ACHN (cell line): ENCODE measurements at regions not wholly inside any gene's neighbourhood (a gene's known extent, or its start where the extent isn't known, plus 50 kb on each side); places are given as distances from the start of the nearest gene placed in this dataset.

Experiments
- DNase-seq: peaks from one replicate; pipeline ENCODE4 v3.0.0-alpha.2; 2015
- in situ Hi-C: cut with HindIII; loops from 2 replicates; pipeline ENCODE4 v1.10.0; 2017; ENCODE audit warnings: low sequenced_read_pairs, low pct_ligation_motif_present, low pct_unique_long_range_greater_than_20kb

GRCh38 chr4:27828843-27829242 is 968.2 kb downstream of the STIM2 start:
- in situ Hi-C loops: no loop called here
- no peak for DNase-seq

DNA sequence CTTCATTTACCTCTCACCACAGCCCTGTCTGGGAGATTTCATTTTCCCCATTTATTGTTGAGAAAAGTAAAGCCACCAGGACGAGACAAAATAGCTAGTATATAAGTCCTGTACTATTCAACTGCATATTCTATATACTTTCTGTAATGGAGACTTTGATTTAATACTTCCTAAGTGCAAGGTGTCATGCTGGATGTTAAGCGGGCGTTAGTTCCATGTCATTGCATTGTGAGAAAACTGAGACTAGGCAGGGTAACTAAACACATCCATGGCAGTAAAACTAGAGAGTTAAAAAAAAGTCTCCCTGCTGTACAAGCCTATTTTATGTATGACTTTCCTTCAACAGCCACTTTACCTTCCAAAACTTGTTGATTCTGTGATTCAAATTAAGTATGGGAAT is 969.6 kb downstream of the STIM2 start:
- no peak for DNase-seq
- in situ Hi-C loops: no loop called here

- no peak for DNase-seq
Measured at GRCh38 chr4:27835851-27836250, 975.2 kb downstream of the STIM2 start.

GRCh38 chr4:27836523-27836922 is 975.9 kb downstream of the STIM2 start:
- in situ Hi-C loops: no loop called here
- no peak for DNase-seq

More at GRCh38 chr4:27835851-27836250, 975.2 kb downstream of the STIM2 start:
- in situ Hi-C loops: no loop called here

- DNase-seq: no peak
- in situ Hi-C loops: no loop called here
Measured at GRCh38 chr4:27843776-27844175, 983.1 kb downstream of the STIM2 start.

DNA sequence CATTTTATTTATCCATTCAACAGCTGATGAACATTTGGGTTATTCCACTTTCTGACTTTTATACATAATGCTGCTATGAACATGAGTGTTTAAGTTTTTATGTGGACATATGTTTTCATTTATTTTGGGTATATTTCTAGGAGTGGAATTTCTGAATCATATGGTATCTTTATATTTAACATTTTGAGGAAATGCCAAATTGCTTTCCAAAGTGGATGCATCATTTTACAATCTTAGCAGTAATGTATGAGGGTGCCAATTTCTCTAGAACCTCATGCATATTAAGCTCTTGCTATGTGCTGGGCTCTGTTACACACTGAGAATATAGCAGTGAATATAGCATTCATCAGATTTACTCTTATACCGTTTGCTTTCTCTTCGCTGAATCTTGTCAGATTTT is 983.7 kb downstream of the STIM2 start:
- no peak for DNase-seq
- in situ Hi-C loops: no loop called here

- no peak for DNase-seq
- in situ Hi-C loops: no loop called here
Measured at GRCh38 chr4:27846951-27847350, 986.3 kb downstream of the STIM2 start.

- DNase-seq: peak; percentile 33
- in situ Hi-C loops: no loop called here
Measured at GRCh38 chr4:27861381-27861787, 1000.7 kb downstream of the STIM2 start.

- no peak for DNase-seq
- in situ Hi-C loops: no loop called here
Measured at GRCh38 chr4:27861802-27862201, 1001.2 kb downstream of the STIM2 start.

- in situ Hi-C loops: no loop called here
- no peak for DNase-seq
Measured at GRCh38 chr4:27873596-27873995, 1013.0 kb downstream of the STIM2 start.

DNA sequence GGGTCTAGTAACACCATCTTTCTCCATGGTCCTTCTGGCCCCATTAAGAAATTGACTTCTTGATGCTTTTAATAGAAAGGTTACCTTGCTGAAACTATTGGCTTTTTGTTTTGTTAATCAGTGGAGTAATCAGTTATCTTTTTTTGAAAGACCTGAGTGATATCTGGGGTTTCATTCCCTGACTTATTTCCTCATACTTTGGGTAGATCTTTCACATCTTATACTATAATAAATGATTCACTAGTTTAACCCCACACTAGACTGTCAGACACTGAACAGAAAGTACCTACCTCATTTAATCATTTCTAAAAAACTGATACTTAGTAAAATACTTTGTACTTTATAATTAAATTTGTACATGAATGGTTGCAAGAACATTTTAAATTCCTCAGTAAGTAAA is 1021.1 kb downstream of the STIM2 start:
- in situ Hi-C loops: no loop called here
- no peak for DNase-seq

DNA sequence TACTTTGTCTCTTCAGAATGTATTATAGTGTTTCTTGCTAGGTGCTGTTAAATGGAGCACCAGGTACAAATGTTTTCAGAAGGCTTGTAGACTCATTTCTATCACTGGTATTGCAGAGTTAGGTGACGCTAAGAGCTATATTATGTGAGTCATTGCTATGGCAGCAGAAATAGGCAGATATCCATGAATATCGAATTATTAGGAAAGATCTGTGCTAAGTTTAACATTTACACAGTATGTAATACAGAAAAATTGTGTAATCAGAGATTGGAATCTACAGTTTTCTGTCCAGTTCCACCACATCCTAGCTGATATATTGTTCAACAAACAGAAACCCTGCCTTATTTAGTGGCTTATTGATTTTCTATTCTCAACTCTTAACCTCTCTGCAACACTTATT is 1025.5 kb downstream of the STIM2 start:
- in situ Hi-C loops: no loop called here
- no peak for DNase-seq

- in situ Hi-C loops: no loop called here
- no peak for DNase-seq
Measured at GRCh38 chr4:27887646-27888045, 1027.0 kb downstream of the STIM2 start.

DNA sequence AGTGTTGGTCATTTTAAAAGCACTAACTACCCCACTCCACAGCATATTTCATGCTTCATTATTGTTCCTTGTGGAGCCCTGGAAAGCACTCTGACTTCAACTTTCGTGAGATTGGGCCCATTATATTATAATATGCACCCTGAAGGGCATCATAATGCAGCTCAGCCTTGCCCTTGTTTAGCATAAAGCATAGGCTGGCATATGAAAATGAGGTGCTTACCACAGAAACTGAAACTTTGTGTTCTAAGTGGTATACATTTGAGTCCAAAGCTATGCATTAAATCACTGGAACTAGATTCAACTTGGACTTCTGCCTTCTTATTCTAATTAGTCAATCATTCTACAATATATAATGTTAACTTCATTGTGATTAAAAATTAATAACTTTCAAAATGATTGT is 1027.9 kb downstream of the STIM2 start:
- in situ Hi-C loops: no loop called here
- DNase-seq: no peak

DNA sequence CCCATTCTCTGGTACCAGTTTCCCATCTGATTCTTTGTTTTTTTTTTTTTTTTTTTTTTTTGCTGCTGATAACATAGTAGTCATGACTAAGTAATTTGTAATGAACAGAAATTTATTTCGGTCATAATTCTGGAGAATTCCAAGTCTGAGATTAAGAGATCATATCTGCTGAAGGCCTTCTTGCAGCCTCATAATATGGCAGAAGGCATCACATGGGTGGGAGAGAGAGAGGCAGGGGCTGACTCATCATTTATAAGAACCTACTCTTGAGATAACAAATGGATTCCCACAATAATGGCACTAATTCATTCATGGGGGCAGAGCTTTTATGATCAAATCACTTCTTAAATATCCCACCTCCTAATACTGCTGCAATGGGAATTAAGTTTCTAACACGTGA is 1034.3 kb downstream of the STIM2 start:
- no peak for DNase-seq
- in situ Hi-C loops: no loop called here

- DNase-seq: no peak
- in situ Hi-C loops: no loop called here
Measured at GRCh38 chr4:27908356-27908755, 1047.7 kb downstream of the STIM2 start.

DNA sequence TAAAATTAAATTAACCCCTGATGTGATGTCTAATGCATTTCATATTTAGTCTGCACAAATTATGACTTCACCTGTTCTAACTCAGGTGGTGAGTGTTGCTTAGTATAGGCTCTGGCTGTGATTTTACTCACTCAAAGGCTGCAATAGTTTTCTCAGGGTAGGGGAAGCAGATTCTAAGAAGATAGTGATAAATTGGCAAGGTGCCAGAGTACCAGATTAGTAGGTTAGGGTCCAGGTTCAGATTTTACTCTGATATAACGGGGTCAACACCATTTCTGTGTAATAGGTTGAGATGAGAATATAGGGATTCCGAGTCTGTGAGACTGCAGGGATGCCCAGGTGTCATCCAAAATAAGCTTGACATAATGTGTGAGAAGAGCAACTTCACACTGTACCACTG is 1049.6 kb downstream of the STIM2 start:
- in situ Hi-C loops: no loop called here

GRCh38 chr4:27911047-27911446 is 1050.4 kb downstream of the STIM2 start:
- DNase-seq: no peak
- in situ Hi-C loops: no loop called here

More for the DNA sequence above, 1049.6 kb downstream of the STIM2 start:
- no peak for DNase-seq

DNA sequence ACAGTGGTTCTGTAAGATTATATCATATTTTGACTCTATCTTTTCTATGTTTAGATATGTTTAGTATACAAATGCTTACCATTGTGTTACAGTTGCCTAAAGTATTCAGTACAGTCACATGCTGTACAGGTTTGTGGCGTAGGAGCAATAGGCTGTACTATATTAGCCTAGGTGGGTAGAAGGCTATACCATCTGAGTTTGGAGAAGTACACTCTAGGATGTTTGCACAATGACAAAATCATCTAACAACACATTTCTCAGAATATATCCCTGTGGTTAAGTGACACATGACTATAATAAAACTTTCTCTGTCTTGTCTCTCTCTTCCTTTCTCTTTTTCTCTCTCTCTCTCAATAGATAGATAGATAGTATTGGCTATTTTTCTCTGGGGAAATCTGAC is 1053.1 kb downstream of the STIM2 start:
- no peak for DNase-seq
- in situ Hi-C loops: no loop called here

DNA sequence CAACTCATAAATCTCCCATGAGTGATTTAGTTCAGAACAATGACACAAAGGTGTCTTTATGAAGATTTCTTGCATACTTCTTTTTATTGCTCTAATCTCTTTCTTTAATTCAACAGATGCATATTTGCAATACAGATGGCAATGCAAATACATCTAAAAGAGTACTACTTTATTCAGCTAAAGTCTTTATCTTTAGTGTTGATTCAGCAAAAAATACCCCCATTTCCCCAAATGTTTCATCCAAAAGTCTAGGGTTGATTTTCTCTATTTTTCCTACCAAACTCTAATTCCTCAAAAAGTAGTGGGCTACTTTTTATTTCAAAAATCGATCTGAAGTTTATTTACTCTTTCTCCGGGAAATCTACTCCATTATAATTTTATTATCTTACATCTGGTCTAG is 1055.2 kb downstream of the STIM2 start:
- in situ Hi-C loops: no loop called here
- no peak for DNase-seq

DNA sequence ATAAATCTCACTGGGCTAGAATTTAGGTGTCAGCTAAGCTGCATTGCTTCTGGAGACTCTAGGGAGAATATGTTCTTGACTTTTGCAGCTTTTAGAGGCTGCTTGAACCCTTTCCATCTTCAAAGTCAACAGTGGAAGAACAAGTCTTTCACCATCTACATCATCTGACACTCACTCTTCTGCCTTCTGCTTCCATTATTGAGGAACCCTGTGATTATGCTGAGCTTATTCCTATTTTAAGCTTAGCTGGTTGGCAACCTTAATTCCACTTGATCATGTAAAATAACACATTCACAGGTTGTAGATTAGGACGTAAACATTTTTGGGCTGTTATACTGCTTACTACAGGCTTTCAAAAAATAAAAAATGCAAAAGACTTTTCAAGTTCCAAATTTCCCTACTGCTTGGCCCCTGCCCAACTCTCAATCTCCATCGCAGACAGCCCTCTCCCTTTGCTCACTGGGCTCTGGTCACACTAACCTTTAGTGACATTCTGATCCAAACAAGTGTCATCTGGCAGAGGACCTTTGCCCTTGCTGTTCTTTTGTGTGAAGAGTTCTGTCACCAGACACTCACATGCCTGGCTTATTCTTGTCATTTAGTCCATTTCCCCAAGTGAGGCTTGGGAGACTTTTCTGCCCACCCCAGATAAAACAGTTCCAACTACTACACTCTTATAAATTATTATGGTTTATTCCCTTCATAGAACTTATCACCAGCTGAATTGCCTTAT is 1056.0 kb downstream of the STIM2 start:
- in situ Hi-C loops: no loop called here
- DNase-seq: no peak
